Skin of body (tissue), 2 donors: ENCODE measurements at regions not wholly inside any gene's neighbourhood (a gene's known extent, or its start where the extent isn't known, plus 50 kb on each side); places are given as distances from the start of the nearest gene placed in this dataset. TPM values are rescaled to one million over a fixed set of nuclear protein-coding genes. Genes with fewer than 3 reads are reported as not detected.
"Not testable (repeated sequence)": the region's sequence is repeated elsewhere in the genome, so short reads cannot be mapped to it uniquely, and the experiment has no call there.

Source experiments
- DNase-seq: peaks from one replicate; lab custom pipeline; 2025; lab: John Stamatoyannopoulos, UW
- small RNA-seq: library from RNA; depleted of rRNA; stranded (forward); fragments of <200 nt; gene quantifications from one replicate; pipeline ENCODE3, GENCODE V24; 2014; ENCODE audit warnings: low replicate concordance

- DNase-seq, result not testable (repeated sequence)
Measured at GRCh38 chrX:108843039-108843438, 106.7 kb upstream of the IRS4 start.

GRCh38 chrX:108833993-108834392 is 97.6 kb upstream of the IRS4 start:
- no peak for DNase-seq

- no peak for DNase-seq
Measured at GRCh38 chrX:108811891-108812290, 75.5 kb upstream of the IRS4 start.

GRCh38 chrX:108795240-108795639 is 58.9 kb upstream of the IRS4 start:
- DNase-seq, result no peak

Small RNA genes in the stretch of these regions (small RNA-seq; reads per million reads assigned to genes)
- gene MIR6087 (0.12 reads per million), gene RNU6-309P (not detected)
